DMS153 treated with DMSO at 0.1 percent for 48 hours (cell line): ENCODE measurements at regions not wholly inside any gene's neighbourhood (a gene's known extent, or its start where the extent isn't known, plus 50 kb on each side); places are given as distances from the start of the nearest gene placed in this dataset.

Experiments
- DNase-seq: peaks from one replicate; lab custom pipeline; 2025; ENCODE audit not compliant: unreplicated experiment; lab: John Stamatoyannopoulos, UW

DNA sequence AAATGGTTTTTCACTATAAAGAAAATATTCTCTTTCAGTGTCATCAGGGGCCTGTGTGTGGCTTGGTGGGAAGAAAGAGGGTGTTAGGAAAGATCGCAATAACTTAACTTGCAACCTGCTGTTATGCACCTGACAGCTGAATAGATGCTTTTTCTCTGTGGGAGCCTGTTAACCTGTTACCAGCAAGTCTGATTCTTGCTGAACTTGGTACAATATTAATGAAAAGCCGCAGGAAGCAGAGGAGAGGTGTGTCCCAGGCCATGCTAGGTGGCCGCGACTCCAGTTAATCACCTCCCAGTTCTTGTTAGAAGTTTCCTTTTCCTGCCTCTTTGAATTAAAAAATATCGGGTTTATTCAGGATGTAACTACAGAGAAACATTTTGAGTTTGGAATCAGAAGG is 494.8 kb upstream of the AGA start:
- no peak for DNase-seq

- no peak for DNase-seq
Measured at GRCh38 chr4:177938226-177938625, 496.0 kb upstream of the AGA start.

- no peak for DNase-seq
Measured at GRCh38 chr4:177945268-177945667, 503.0 kb upstream of the AGA start.

GRCh38 chr4:177947607-177948006 is 505.4 kb upstream of the AGA start:
- no peak for DNase-seq

DNA sequence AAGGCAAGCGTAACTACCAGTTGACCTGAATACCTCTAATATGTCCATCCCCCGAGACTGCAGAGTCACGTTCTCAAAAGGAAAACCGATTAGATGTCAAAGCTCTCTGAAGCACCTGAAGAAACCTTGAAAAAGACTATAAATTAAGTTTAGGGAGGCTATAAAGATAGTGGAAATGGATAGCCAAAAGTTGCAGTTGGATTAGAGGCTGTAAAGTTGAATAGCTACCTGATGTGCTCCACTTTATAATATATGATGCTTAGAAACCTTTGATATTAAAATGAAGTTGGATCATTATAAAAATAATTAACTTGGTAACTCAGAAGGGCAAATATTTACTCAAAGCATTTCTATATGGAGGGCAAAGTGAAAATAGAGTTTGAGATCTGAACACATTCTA is 506.6 kb upstream of the AGA start:
- DNase-seq: no peak

GRCh38 chr4:177951026-177951425 is 508.8 kb upstream of the AGA start:
- no peak for DNase-seq

DNA sequence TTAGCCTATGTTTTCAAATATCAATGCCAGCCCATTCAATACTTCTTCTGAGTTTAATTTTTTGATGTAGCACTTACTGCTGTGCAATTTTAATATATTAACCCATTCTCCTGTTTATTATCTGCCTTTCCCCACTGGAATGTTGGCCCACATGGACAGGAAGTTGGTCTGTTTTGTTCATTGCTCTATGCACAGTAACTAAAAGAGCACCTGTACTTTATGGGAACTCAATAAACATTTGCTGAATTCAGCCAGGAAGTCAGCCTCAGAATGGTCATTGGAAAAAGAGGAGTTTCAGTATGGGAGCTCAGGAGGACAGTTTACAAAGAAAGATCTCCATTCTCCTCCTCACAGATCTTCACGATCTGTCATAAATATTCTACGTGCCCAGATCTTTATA is 510.5 kb upstream of the AGA start:
- no peak for DNase-seq

DNA sequence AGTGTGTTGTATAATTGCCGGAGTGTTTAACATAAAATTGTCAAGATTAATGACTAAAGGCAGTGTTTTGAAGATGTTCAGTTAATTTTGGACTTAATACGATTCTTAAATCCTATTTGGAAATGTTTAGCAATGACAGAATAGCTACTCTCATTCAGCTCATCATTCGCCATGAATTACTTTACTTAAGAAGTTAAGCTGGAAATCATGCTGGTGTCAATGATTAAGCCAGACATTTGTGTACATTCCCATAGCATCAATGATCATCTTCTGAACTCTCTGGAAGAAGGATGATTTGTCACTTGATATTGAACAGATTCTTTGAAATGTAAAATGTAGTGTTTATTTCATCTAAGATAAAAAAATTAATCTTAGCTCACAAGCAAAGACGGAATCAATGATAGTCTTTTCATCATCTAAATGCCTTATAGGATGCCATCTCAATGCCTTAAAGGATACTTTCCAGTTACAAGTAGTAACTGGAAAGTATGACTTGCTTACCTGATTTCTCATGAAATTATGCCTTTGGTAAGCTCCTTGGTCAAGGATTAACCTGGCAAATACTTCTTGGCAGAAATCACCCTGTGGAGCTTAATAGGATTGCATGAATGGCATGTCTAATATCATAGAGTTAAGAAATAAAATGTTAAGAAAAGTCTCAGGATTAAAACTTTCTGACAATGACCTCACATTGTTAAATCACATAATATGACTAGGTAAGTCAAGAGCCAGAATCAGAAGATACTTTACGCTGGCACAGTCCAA is 515.5 kb upstream of the AGA start:
- no peak for DNase-seq

GRCh38 chr4:177960566-177960965 is 518.3 kb upstream of the AGA start:
- DNase-seq: no peak

DNA sequence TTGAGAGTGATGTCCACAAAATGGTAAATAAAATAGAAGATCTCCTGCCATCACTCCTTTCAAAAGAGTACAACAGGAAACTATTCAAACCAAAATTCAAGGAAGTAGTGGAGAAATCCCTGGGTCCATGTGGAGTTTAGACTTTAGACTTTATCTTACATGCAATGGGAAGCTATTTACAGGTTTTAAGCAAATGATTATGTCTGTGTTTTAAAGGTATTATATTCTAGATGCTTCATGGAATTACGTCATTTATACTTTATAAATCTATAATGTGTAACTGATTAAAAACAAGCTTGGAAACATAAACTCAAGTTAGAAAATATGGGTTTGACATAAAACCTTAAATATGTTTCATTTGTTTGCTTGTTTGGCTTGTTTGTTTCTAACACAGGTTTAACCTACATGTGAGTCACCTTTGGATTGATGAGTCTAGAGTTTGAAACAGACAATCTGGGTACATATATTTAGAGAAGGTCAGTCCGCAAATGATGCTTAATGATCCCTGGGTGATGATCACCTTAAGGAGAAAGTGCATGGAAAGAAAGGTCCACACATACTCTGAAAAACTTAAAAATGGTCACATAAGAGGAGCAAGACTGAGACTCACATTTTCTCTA is 519.6 kb upstream of the AGA start:
- no peak for DNase-seq

- no peak for DNase-seq
Measured at GRCh38 chr4:177964061-177964460, 521.8 kb upstream of the AGA start.

- DNase-seq: no peak
Measured at GRCh38 chr4:177964693-177965168, 522.5 kb upstream of the AGA start.

DNA sequence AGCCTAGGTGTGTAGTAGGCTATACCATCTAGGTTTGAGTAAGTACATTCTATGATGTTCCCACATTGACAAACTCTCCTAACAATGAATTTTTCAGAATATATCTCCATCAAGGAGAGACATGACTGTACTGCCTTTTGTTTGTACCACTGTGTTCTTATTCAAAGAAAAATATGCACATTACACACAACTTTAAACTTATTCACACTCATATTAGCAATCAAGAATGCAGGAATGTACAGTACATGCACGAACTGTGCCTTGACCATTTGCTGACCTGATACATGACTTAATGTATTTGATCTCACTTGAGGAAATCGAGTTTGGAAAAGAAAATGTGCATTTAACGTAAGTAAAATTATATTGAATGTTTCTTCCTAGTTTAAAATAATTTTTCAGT is 525.1 kb upstream of the AGA start:
- DNase-seq: no peak

GRCh38 chr4:177968817-177969442 is 526.7 kb upstream of the AGA start:
- DNase-seq: no peak

- no peak for DNase-seq
Measured at GRCh38 chr4:177974461-177974860, 532.2 kb upstream of the AGA start.

DNA sequence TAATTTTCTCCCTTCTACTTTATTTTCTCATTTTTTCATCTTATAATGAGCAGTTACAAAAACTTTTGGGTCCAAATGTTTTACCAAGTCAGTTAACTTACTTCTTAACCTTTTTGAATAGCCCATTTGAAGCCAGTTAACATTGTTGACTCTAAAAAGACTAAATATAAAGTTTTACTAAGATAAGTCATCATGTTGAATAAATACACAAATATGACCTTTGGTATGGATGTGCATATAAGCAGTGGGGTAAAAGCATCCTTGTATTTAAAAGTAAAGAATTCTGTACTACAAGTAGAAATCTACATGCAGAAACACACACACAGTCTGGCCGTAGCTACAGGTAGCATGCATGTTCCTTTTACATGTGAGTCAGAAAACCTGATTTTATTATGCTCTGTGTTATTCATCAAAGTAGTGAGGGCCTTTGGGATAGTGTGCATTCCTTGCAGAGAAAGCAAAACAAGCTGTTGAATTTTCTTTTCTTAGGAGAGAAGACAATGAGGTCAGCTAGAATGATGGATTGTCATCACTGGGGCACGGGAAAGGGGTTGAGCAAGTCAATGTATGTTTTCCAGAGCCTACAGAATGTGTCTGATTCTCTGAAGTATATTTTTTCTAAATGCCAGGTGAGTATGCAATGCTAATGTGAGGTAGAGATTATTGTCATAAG is 533.2 kb upstream of the AGA start:
- no peak for DNase-seq

DNA sequence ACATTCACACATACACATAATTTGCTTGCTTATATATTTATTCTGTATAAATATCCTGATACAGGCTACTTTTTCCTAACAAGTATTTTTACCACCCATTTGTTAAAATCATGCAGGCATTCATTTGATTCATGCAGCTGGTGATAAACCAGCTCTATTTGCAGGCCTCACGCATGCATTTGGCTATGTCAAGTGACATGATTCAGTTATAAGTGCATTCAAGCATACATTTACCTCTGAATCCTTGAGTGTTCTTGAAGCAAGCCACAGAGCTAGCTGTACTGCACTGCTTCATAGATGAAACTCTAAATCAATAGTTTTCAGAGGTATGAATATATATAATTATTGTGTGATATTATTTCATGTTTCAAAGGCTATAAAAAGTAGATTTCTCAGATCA is 544.0 kb upstream of the AGA start:
- no peak for DNase-seq

DNA sequence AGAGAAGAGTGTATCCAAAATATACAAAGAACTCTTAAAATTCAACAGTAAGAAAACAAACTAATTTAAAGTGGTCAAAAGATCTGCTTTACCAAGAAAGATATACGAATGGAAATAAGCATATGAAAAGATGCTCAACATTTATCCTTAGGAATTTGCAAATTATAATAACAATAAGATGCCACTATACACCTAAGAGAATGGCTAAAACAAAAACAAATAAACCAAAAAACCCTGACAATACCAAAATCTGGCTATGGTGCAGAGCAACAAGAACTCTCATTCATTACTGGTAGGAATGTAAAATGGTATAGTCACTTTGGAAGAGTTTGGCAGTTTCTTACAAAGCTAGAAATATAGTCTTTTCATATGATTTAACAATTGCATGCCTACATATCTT is 545.7 kb upstream of the AGA start:
- DNase-seq: no peak

- no peak for DNase-seq
Measured at GRCh38 chr4:177989503-177990201, 547.4 kb upstream of the AGA start.

DNA sequence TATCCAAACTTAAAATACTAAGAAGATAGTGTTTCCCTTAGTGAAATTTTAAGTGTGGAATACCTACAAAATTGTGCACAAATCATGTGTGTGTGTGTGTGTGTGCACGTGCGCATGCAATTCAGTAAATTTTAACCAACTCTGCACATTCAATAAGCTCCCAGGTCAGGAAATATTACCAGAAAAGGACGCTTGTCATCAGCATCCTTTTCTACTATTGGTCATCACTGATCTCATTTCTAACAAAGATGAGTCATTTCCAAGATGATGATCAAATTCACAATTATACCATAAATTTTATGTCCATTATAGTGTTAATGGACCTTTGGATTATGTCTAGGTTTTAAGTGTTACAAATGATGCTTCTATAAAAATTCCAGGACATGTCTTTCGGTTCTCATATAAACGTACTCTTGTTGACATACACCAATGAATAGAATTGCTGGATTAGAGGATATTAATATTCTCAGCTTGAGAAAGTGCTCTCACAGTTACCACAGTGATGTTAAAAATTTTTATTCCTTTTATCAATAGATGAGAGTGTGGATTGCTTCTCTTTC is 560.9 kb upstream of the AGA start:
- no peak for DNase-seq

- DNase-seq: no peak
Measured at GRCh38 chr4:178010596-178010995, 568.4 kb upstream of the AGA start.
